Mucosa of descending colon (tissue), 3 donors: ENCODE measurements at regions not wholly inside any gene's neighbourhood (a gene's known extent, or its start where the extent isn't known, plus 50 kb on each side); places are given as distances from the start of the nearest gene placed in this dataset.

Experiments
- ATAC-seq: fragments of 200-7000 bp; cut with Tn5 transposase; one replicate; pipeline ENCODE4 v1.9.1; 2020; ENCODE audit warnings: mild to moderate bottlenecking, moderate library complexity
- DNase-seq, 3 donors: peaks; one replicate each; pipeline ENCODE4 v3.0.0-alpha.2; 2020
- H3K36me3 ChIP-seq: fragments of 200-600 bp; one replicate; pipeline ENCODE4 v1.8.0; 2021; ENCODE audit warnings: low read depth, mild to moderate bottlenecking
- H3K4me1 ChIP-seq: fragments of 200-600 bp; one replicate; pipeline ENCODE4 v1.8.0; 2021; ENCODE audit warnings: low read depth, mild to moderate bottlenecking
- H3K4me3 ChIP-seq: fragments of 200-600 bp; one replicate; pipeline ENCODE4 v1.8.0; 2021; ENCODE audit warnings: mild to moderate bottlenecking
- H3K9me3 ChIP-seq: fragments of 200-600 bp; one replicate; pipeline ENCODE4 v1.8.0; 2021; ENCODE audit warnings: mild to moderate bottlenecking
- intact Hi-C, 2 donors: fragments of 100-400 bp; cut with DNase I in 1 of 2; cut with micrococcal nuclease in 1 of 2; formaldehyde crosslinking; loops; one replicate each; pipeline versions ENCODE4 v1.11.0 to v1.11.1; 2022; cut with DNase I, micrococcal nuclease
- TF ChIP-seq, protein P1 (sequence below): fragments of 200-600 bp; IDR thresholded peaks from one replicate; pipeline ENCODE4 v1.8.0; 2022; ENCODE audit warnings: antibody characterized with exemption, mild to moderate bottlenecking
- donor health status: DM: no; HTN: no; CAD: no; lungs with moderate emphysema.
- donor health status: DM: no; HTN: no; CAD: no.
- donor health status: DM: no; HTN: yes; CAD: no.

DNA sequence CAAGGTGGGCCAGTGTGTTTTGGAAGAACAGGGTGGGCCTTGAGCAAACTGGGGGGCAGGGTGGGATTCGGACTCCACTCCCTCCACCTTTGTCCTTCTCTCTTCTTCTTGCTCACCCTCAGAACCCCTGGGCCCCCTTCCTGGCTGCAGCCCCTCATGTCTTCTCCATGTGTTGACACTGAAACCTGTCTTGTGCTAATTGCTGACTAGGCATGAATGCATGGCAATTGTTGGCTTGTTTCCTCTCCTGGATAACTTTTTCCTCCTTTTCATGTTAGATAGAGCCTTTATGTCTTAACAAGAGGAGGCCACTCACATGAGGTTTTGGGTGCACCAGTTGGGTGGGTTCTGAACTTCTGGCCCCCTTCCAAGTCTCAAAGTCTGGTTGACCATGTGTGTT is 181.6 kb upstream of the MKI67 start:
- intact Hi-C loops, result no loop called here
- ATAC-seq (no peak), DNase-seq (no peak)
- Histone ChIP-seq H3K36me3 (no peaks in the 10 kb centered on the region), H3K9me3 (no peaks in the 10 kb centered on the region), H3K4me3 (no peak overlapping the region), H3K4me1 (no peaks in the 10 kb centered on the region)
- TF ChIP-seq, protein P1, sequence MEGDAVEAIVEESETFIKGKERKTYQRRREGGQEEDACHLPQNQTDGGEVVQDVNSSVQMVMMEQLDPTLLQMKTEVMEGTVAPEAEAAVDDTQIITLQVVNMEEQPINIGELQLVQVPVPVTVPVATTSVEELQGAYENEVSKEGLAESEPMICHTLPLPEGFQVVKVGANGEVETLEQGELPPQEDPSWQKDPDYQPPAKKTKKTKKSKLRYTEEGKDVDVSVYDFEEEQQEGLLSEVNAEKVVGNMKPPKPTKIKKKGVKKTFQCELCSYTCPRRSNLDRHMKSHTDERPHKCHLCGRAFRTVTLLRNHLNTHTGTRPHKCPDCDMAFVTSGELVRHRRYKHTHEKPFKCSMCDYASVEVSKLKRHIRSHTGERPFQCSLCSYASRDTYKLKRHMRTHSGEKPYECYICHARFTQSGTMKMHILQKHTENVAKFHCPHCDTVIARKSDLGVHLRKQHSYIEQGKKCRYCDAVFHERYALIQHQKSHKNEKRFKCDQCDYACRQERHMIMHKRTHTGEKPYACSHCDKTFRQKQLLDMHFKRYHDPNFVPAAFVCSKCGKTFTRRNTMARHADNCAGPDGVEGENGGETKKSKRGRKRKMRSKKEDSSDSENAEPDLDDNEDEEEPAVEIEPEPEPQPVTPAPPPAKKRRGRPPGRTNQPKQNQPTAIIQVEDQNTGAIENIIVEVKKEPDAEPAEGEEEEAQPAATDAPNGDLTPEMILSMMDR, result no peak

DNA sequence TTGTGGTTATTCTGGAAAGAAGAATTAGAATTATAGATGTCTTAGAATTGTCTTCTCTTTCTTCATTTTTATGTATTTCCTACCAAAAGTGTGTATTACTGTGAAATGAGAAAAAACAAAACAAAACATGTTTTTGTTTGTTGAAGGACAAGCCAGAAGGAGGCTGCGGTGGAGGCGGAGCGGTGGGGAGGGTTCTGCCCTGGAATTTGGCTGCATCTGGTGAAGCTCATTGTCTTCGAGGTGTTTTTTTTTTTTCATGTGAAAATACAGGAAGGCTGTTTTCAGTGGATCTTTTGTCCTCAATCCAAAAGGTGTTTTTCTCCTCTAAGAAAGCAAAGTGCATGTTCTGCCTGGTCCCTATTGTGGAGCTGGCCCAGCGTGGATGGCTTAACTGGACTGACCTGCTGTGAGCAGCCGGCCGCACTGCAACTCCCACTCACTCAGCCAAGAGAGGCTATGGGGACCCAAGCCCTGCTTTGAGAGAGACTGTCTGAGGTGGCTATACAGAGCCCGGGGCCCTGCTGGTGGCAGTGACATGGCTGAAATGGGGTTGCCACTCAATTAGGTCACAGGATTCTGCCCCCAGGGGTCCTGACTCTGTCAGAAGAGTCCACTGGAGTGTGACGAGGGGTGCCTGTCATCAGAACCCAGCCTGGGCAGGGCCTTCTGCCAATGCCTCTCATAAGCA is 184.9 kb upstream of the MKI67 start:
- no peaks in the 10 kb centered on the region for H3K9me3 ChIP-seq
- no peak overlapping the region for H3K4me3 ChIP-seq
- no peaks in the 10 kb centered on the region for H3K4me1 ChIP-seq
- TF ChIP-seq, protein P1, result no peak
- intact Hi-C loops, result no loop called here
- no peaks in the 10 kb centered on the region for H3K36me3 ChIP-seq
- DNase-seq (no peak), ATAC-seq (no peak)

DNA sequence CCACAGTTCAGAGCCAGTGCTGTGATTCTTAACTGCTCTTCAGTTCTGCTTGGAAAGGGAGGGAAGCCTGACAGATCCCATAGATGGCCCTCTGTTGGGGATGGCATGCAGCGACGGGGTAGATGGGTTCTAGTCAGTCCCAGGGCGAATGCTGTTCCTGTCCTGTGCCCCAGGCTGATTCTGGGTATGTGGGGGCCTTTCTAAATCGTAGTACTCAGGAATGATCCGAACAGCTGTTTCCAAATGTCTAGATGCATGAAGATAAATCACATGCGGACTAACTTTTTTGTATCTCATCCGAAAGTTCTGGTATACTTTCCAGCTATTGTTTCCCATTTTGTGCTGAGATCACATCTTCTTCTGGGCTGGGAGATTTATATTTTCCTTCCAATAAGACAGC is 186.0 kb upstream of the MKI67 start:
- Histone ChIP-seq H3K36me3 (no peaks in the 10 kb centered on the region), H3K9me3 (no peaks in the 10 kb centered on the region), H3K4me3 (no peak overlapping the region), H3K4me1 (no peaks in the 10 kb centered on the region)
- no peak for DNase-seq
- TF ChIP-seq, protein P1, result no peak
- ATAC-seq, result no peak
- intact Hi-C loops, result no loop called here

DNA sequence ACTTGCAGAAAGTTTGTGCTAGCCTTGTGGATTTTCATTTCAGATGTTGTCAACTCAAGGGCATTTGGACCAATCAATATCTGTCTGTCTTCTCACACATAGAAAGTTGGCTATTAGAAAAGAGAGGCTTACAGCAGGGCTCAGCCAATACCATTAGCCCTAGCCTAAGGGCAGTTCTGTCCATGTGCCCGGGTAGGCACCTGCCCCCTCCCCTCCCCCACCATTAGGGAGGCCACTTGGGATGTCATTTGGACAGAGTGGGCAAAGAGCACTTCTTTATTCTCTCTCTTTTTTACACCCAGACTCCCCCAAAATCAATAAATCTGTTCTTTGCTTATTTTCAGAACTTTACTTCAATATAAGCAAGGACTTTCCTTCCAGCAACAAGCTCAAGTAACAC is 188.5 kb upstream of the MKI67 start:
- Histone ChIP-seq H3K4me3 (no peak overlapping the region), H3K9me3 (no peaks in the 10 kb centered on the region), H3K36me3 (no peaks in the 10 kb centered on the region), H3K4me1 (no peaks in the 10 kb centered on the region)
- intact Hi-C loops, result no loop called here
- TF ChIP-seq, protein P1, result no peak
- DNase-seq, result no peak
- no peak for ATAC-seq

DNA sequence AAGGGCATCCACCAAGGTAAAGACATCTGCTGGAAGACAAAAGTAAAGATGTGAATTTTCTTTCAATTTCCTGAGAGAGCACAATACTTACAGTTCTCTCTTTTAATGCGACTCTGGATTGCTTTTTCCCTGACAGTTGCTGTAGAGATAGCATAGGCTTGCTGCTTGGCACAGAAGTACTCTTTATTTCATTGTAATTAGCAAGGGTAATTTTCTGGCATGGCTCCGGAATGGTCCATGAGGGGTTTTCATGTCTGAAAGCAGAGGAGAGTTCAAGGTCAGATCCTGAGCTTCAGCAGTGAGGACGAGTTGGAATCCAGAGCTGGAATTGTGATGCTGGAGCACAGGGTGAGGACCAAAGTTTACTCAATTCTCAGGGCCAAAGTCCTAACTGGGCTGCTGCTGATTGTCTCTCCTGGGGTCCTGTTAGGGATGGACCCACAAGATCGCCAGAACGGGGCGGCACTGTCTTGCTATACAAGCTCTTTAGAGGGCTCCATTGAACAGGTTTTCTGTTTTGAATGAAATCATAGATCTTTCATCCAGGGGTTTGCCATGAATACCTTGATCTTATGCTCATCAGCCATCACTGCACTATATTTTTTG is 190.0 kb upstream of the MKI67 start:
- Histone ChIP-seq H3K4me3 (no peak overlapping the region), H3K4me1 (no peaks in the 10 kb centered on the region), H3K36me3 (no peaks in the 10 kb centered on the region), H3K9me3 (no peaks in the 10 kb centered on the region)
- TF ChIP-seq, protein P1, result no peak
- intact Hi-C loops, result no loop called here
- DNase-seq, result no peak
- ATAC-seq, result no peak
